ENCODE measurements at regions not wholly inside any gene's neighbourhood (a gene's known extent, or its start where the extent isn't known, plus 50 kb on each side); places are given as distances from the start of the nearest gene placed in this dataset.

- no peak overlapping the region for H3K27ac ChIP-seq (ENCODE audit: low read depth, low read length)
- no peaks in the 10 kb centered on the region for H3K27me3 ChIP-seq (ENCODE audit: control insufficient read depth, insufficient read depth, low read length)
- no peaks in the 10 kb centered on the region for H3K36me3 ChIP-seq (ENCODE audit: control insufficient read depth, insufficient read depth, low read length)
- H3K9ac ChIP-seq (ENCODE audit: low read length): no peak overlapping the region
- no peaks in the 10 kb centered on the region for H3K4me1 ChIP-seq (ENCODE audit: control insufficient read depth, insufficient read depth, low read length)
- no peak overlapping the region for H3K4me3 ChIP-seq (ENCODE audit: low read length)
Measured at GRCh38 chr22:49535527-49536125, 292.0 kb downstream of the BRD1 start.

DNA sequence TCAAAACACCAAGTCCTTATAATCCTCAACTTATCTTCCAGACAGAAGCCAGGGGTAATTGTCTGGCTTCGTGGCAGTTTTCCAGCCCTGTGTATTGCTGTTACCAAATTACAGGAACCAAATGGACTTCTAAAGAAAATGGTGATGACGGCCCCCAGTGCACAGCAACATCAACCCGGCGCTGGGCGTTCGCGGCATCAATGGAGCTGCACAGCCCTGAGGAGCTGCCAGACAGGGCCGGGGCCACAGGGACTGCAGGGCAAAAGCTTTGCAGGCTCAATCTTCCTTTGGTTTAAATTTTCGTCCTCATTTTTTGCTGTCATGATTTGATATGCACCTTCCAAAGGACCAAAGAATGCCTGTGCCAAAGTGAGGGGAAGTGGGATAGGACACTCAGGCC, 292.5 kb downstream of the BRD1 start:
- Histone ChIP-seq H3K4me1 (ENCODE audit: control insufficient read depth, insufficient read depth, low read length) (no peaks in the 10 kb centered on the region), H3K9ac (ENCODE audit: low read length) (no peak overlapping the region), H3K27me3 (ENCODE audit: control insufficient read depth, insufficient read depth, low read length) (no peaks in the 10 kb centered on the region), H3K36me3 (ENCODE audit: control insufficient read depth, insufficient read depth, low read length) (no peaks in the 10 kb centered on the region), H3K4me3 (ENCODE audit: low read length) (no peak overlapping the region), H3K27ac (ENCODE audit: low read depth, low read length) (no peak overlapping the region)

GRCh38 chr22:49534386-49534785, 293.3 kb downstream of the BRD1 start:
- H3K4me1 ChIP-seq (ENCODE audit: control insufficient read depth, insufficient read depth, low read length): no peaks in the 10 kb centered on the region
- H3K4me3 ChIP-seq (ENCODE audit: low read length): no peak overlapping the region
- no peak overlapping the region for H3K27ac ChIP-seq (ENCODE audit: low read depth, low read length)
- H3K27me3 ChIP-seq (ENCODE audit: control insufficient read depth, insufficient read depth, low read length): no peaks in the 10 kb centered on the region
- H3K36me3 ChIP-seq (ENCODE audit: control insufficient read depth, insufficient read depth, low read length): no peaks in the 10 kb centered on the region
- no peak overlapping the region for H3K9ac ChIP-seq (ENCODE audit: low read length)

- Histone ChIP-seq H3K27ac (ENCODE audit: low read depth, low read length) (no peak overlapping the region), H3K36me3 (ENCODE audit: control insufficient read depth, insufficient read depth, low read length) (no peaks in the 10 kb centered on the region), H3K4me1 (ENCODE audit: control insufficient read depth, insufficient read depth, low read length) (no peaks in the 10 kb centered on the region), H3K9ac (ENCODE audit: low read length) (no peak overlapping the region), H3K27me3 (ENCODE audit: control insufficient read depth, insufficient read depth, low read length) (no peaks in the 10 kb centered on the region), H3K4me3 (ENCODE audit: low read length) (no peak overlapping the region)
Measured at GRCh38 chr22:49533886-49534285, 293.8 kb downstream of the BRD1 start.

- Histone ChIP-seq H3K27me3 (ENCODE audit: control insufficient read depth, insufficient read depth, low read length) (no peaks in the 10 kb centered on the region), H3K4me3 (ENCODE audit: low read length) (no peak overlapping the region), H3K27ac (ENCODE audit: low read depth, low read length) (no peak overlapping the region), H3K9ac (ENCODE audit: low read length) (no peak overlapping the region), H3K4me1 (ENCODE audit: control insufficient read depth, insufficient read depth, low read length) (no peaks in the 10 kb centered on the region), H3K36me3 (ENCODE audit: control insufficient read depth, insufficient read depth, low read length) (no peaks in the 10 kb centered on the region)
Measured at GRCh38 chr22:49532869-49533802, 294.5 kb downstream of the BRD1 start.

DNA sequence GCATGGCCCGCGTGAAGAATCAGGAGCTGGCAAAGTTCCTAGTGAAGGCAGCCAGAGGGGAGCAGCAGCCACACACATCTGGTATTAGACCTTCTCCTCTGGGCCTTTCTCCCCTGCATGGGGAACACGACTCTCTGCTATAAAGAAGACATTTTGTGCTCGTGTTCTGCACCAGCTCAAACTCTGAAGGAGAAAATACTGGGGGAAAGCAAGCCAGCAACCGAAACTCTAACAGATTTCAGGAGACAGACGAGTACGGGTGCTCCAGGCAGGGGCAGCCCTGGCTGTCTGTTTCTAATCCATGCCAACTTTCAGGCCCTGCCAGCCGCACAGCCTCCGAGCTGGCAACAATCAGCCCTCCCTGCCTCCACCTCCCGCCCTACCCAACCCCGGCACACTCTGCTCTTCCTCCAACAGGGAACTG, 296.3 kb downstream of the BRD1 start:
- H3K4me1 ChIP-seq (ENCODE audit: control insufficient read depth, insufficient read depth, low read length): no peaks in the 10 kb centered on the region
- H3K27ac ChIP-seq (ENCODE audit: low read depth, low read length): no peak overlapping the region

GRCh38 chr22:49530671-49531367, 296.9 kb downstream of the BRD1 start:
- no peak overlapping the region for H3K27ac ChIP-seq (ENCODE audit: low read depth, low read length)
- H3K9ac ChIP-seq (ENCODE audit: low read length): no peak overlapping the region
- no peaks in the 10 kb centered on the region for H3K4me1 ChIP-seq (ENCODE audit: control insufficient read depth, insufficient read depth, low read length)
- H3K27me3 ChIP-seq (ENCODE audit: control insufficient read depth, insufficient read depth, low read length): no peaks in the 10 kb centered on the region
- no peak overlapping the region for H3K4me3 ChIP-seq (ENCODE audit: low read length)
- H3K36me3 ChIP-seq (ENCODE audit: control insufficient read depth, insufficient read depth, low read length): no peaks in the 10 kb centered on the region

More for the DNA sequence above, 296.3 kb downstream of the BRD1 start:
- Histone ChIP-seq H3K9ac (ENCODE audit: low read length) (no peak overlapping the region), H3K27me3 (ENCODE audit: control insufficient read depth, insufficient read depth, low read length) (no peaks in the 10 kb centered on the region), H3K36me3 (ENCODE audit: control insufficient read depth, insufficient read depth, low read length) (no peaks in the 10 kb centered on the region), H3K4me3 (ENCODE audit: low read length) (no peak overlapping the region)

GRCh38 chr22:49528420-49528720, 299.3 kb downstream of the BRD1 start:
- no peaks in the 10 kb centered on the region for H3K36me3 ChIP-seq (ENCODE audit: control insufficient read depth, insufficient read depth, low read length)
- H3K27me3 ChIP-seq (ENCODE audit: control insufficient read depth, insufficient read depth, low read length): no peaks in the 10 kb centered on the region
- H3K4me3 ChIP-seq (ENCODE audit: low read length): no peak overlapping the region

GRCh38 chr22:49527611-49528419, 299.9 kb downstream of the BRD1 start:
- Histone ChIP-seq H3K27me3 (ENCODE audit: control insufficient read depth, insufficient read depth, low read length) (no peaks in the 10 kb centered on the region), H3K4me3 (ENCODE audit: low read length) (no peak overlapping the region), H3K36me3 (ENCODE audit: control insufficient read depth, insufficient read depth, low read length) (no peaks in the 10 kb centered on the region), H3K27ac (ENCODE audit: low read depth, low read length) (no peak overlapping the region), H3K9ac (ENCODE audit: low read length) (no peak overlapping the region), H3K4me1 (ENCODE audit: control insufficient read depth, insufficient read depth, low read length) (no peaks in the 10 kb centered on the region)

More at GRCh38 chr22:49528420-49528720, 299.3 kb downstream of the BRD1 start:
- H3K9ac ChIP-seq (ENCODE audit: low read length): no peak overlapping the region
- H3K4me1 ChIP-seq (ENCODE audit: control insufficient read depth, insufficient read depth, low read length): no peaks in the 10 kb centered on the region
- H3K27ac ChIP-seq (ENCODE audit: low read depth, low read length): no peak overlapping the region

GRCh38 chr22:49525801-49526535, 301.7 kb downstream of the BRD1 start:
- Histone ChIP-seq H3K4me3 (ENCODE audit: low read length) (no peak overlapping the region), H3K27me3 (ENCODE audit: control insufficient read depth, insufficient read depth, low read length) (no peaks in the 10 kb centered on the region), H3K27ac (ENCODE audit: low read depth, low read length) (no peak overlapping the region)

GRCh38 chr22:49525360-49525759, 302.3 kb downstream of the BRD1 start:
- H3K4me3 ChIP-seq (ENCODE audit: low read length): no peak overlapping the region
- H3K36me3 ChIP-seq (ENCODE audit: control insufficient read depth, insufficient read depth, low read length): no peaks in the 10 kb centered on the region
- H3K4me1 ChIP-seq (ENCODE audit: control insufficient read depth, insufficient read depth, low read length): no peaks in the 10 kb centered on the region
- no peak overlapping the region for H3K9ac ChIP-seq (ENCODE audit: low read length)
- no peaks in the 10 kb centered on the region for H3K27me3 ChIP-seq (ENCODE audit: control insufficient read depth, insufficient read depth, low read length)
- no peak overlapping the region for H3K27ac ChIP-seq (ENCODE audit: low read depth, low read length)

More at GRCh38 chr22:49525801-49526535, 301.7 kb downstream of the BRD1 start:
- H3K9ac ChIP-seq (ENCODE audit: low read length): no peak overlapping the region
- H3K36me3 ChIP-seq (ENCODE audit: control insufficient read depth, insufficient read depth, low read length): no peaks in the 10 kb centered on the region
- no peaks in the 10 kb centered on the region for H3K4me1 ChIP-seq (ENCODE audit: control insufficient read depth, insufficient read depth, low read length)
